ENCODE measurements at regions not wholly inside any gene's neighbourhood (a gene's known extent, or its start where the extent isn't known, plus 50 kb on each side); places are given as distances from the start of the nearest gene placed in this dataset.

DNA sequence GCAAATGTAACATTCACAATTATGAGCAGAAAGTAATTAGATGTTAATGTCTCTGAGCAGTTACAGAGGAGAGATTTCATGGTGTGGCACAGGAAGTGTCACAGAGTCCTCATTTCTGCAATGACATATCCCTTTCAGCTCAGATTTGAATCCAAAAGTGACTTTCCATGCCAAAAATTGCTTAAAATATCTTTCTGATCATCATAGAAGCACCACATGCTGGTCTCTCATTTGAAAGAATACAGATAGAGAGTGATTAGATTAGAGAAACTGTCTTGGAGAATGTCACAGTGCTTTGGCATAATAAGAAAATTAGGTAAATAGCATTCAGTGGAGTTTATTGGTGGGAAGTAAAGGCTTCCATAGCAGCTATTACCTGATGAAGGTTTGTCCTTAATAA lies 383.4 kb upstream of the CDH2 start:
- H3K36me3 ChIP-seq: no peaks in the 10 kb centered on the region
- DNase-seq (no peak), ATAC-seq (no peak)
- H3K4me3 ChIP-seq: no peak overlapping the region
- intact Hi-C loops (cut with DNase I): no loop called here
- TF ChIP-seq POLR2A (IDR thresholded peaks at IDR 0.05) (no peak), CTCF (IDR thresholded peaks at IDR 0.05) (no peak)
- no peaks in the 10 kb centered on the region for H3K4me1 ChIP-seq
- H3K9me3 ChIP-seq: no peaks in the 10 kb centered on the region
- no peak overlapping the region for H3K27ac ChIP-seq
- no peaks in the 10 kb centered on the region for H3K27me3 ChIP-seq

DNA sequence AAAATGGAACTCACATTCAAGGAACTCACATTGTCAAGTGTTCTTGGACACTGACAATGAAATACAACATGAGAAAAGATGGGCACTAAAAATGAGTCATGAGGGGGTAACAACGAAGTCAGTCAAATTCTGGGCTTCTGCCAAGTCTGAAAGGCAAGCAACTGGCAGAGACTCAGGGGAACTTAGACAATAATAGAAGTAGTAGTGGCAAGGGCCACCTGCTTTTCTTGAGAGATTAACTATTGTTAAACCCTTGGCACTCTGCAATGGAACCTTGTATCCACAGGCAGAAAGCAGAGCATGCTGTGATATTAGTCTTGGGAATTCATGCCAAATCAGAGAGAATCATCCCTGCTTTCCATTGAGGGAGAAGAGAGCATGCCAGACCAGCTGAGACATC lies 382.6 kb upstream of the CDH2 start:
- WGBS (ENCODE audit: insufficient coverage, low coverage, low lambda C conversion rate, missing lambda C conversion rate): 11% methylated on average over 1 of the region's 1 CpG
- intact Hi-C loops (cut with DNase I): no loop called here

DNA sequence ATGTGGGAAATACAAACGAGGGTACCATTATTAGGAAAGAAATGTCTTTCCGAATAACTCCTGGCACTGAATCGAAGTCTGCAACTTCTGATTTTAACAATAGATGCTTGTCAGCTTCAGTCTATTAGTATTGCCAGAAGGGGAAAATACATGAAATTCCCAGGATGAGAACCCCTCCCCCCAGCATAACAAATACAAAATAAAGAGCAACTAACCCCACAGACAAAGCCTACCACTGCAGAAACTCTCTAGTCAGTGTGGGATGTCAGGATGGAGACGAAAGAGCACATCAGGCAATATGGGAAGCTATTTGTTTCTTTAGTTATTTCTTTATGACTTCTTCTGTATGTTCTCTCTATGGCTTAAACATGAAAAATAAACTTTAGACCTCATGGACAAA lies 365.0 kb upstream of the CDH2 start:
- no peak for TF ChIP-seq POLR2A (IDR thresholded peaks at IDR 0.05)
- no peak for TF ChIP-seq CTCF (IDR thresholded peaks at IDR 0.05)
- H3K27ac ChIP-seq: no peak overlapping the region
- 58% methylated on average over 4 of the region's 4 CpGs for WGBS (ENCODE audit: insufficient coverage, low coverage, low lambda C conversion rate, missing lambda C conversion rate)
- H3K9me3 ChIP-seq: no peaks in the 10 kb centered on the region
- DNase-seq: no peak
- no peak for ATAC-seq
- no peaks in the 10 kb centered on the region for H3K4me1 ChIP-seq
- intact Hi-C loops (cut with DNase I): no loop called here
- no peak overlapping the region for H3K4me3 ChIP-seq
- no peaks in the 10 kb centered on the region for H3K27me3 ChIP-seq
- H3K36me3 ChIP-seq: no peaks in the 10 kb centered on the region

More for the DNA sequence above, 382.6 kb upstream of the CDH2 start:
- TF ChIP-seq POLR2A (IDR thresholded peaks at IDR 0.05) (no peak), CTCF (IDR thresholded peaks at IDR 0.05) (no peak)
- Histone ChIP-seq H3K27me3 (no peaks in the 10 kb centered on the region), H3K27ac (no peak overlapping the region), H3K36me3 (no peaks in the 10 kb centered on the region), H3K4me1 (no peaks in the 10 kb centered on the region), H3K9me3 (no peaks in the 10 kb centered on the region), H3K4me3 (no peak overlapping the region)
- DNase-seq (no peak), ATAC-seq (no peak)

DNA sequence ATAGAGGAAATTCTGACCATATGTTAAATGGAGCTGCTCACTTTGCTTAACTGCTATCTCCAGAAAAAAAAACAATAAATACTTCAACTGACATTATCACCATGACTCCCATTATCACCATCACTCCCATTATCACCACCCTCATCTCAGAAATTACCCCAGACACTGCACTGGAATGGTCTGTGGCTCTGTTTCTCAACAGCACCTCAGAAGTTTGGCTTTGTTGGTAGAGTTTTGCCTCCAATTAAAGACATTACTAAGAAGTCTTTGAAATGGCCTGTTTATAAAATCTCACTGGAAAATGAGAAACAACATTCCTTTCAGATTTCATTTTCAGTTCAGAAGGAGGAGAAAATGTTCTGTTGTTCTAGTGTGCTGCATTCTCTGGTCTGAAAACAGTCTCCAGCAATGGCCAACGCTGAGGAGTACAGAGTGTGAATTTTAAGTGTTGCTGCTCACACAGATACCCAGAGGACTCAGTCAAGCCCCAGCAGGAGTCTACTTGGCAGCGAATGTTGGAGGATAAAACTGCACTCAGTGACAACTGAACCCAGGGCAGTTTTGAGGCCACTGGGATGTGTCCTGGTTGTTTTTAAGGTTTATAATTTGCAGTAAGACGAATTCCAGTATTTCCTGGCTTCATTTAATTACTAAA lies 364.5 kb upstream of the CDH2 start:
- ATAC-seq: peak in 1 of 4 donors; percentile 35
- intact Hi-C loops (cut with DNase I): no loop called here
- H3K4me3 ChIP-seq: no peak overlapping the region
- H3K27me3 ChIP-seq: no peaks in the 10 kb centered on the region
- no peak overlapping the region for H3K27ac ChIP-seq
- no peak for DNase-seq
- TF ChIP-seq CTCF (IDR thresholded peaks at IDR 0.05): no peak
- TF ChIP-seq POLR2A (IDR thresholded peaks at IDR 0.05): no peak
- no peaks in the 10 kb centered on the region for H3K4me1 ChIP-seq
- no peaks in the 10 kb centered on the region for H3K36me3 ChIP-seq
- 12% methylated on average over 3 of the region's 3 CpGs for WGBS (ENCODE audit: insufficient coverage, low coverage, low lambda C conversion rate, missing lambda C conversion rate)
- no peaks in the 10 kb centered on the region for H3K9me3 ChIP-seq

GRCh38 chr18:28529644-28530043 lies 352.7 kb upstream of the CDH2 start:
- Histone ChIP-seq H3K4me1 (no peaks in the 10 kb centered on the region), H3K27ac (no peak overlapping the region), H3K36me3 (no peaks in the 10 kb centered on the region), H3K4me3 (no peak overlapping the region), H3K27me3 (no peaks in the 10 kb centered on the region), H3K9me3 (no peaks in the 10 kb centered on the region)
- no peak for TF ChIP-seq CTCF (IDR thresholded peaks at IDR 0.05)
- TF ChIP-seq POLR2A (IDR thresholded peaks at IDR 0.05): no peak
- ATAC-seq (no peak), DNase-seq (no peak)
- intact Hi-C loops (cut with DNase I): no loop called here
- WGBS (ENCODE audit: insufficient coverage, low coverage, low lambda C conversion rate, missing lambda C conversion rate): 40% methylated on average over 1 of the region's 1 CpG
